HG02571 (cell line): ENCODE measurements at regions not wholly inside any gene's neighbourhood (a gene's known extent, or its start where the extent isn't known, plus 50 kb on each side); places are given as distances from the start of the nearest gene placed in this dataset.

ENCODE experiments used
- ATAC-seq: cut with Tn5 transposase; IDR thresholded peaks from one replicate; pipeline ENCODE4 v1.9.1; 2021; ENCODE audit warnings: mild to moderate bottlenecking, moderate library complexity; ENCODE audit not compliant: unreplicated experiment

GRCh38 chr6:87815449-87815848, 113.4 kb upstream of the AKIRIN2 start:
- no peak for ATAC-seq

GRCh38 chr6:87808005-87808757, 106.1 kb upstream of the AKIRIN2 start:
- no peak for ATAC-seq

GRCh38 chr6:87807475-87807874, 105.4 kb upstream of the AKIRIN2 start:
- ATAC-seq: peak; percentile 69

GRCh38 chr6:87806635-87807034, 104.6 kb upstream of the AKIRIN2 start:
- no peak for ATAC-seq

- no peak for ATAC-seq
Measured at GRCh38 chr6:87806099-87806498, 104.1 kb upstream of the AKIRIN2 start.

- ATAC-seq: no peak
Measured at GRCh38 chr6:87803791-87804190, 101.8 kb upstream of the AKIRIN2 start.

GRCh38 chr6:87799651-87800050, 97.6 kb upstream of the AKIRIN2 start:
- ATAC-seq: no peak

- ATAC-seq: no peak
Measured at GRCh38 chr6:87798393-87799278, 96.6 kb upstream of the AKIRIN2 start.

GRCh38 chr6:87794922-87795885, 93.2 kb upstream of the AKIRIN2 start:
- no peak for ATAC-seq

- no peak for ATAC-seq
Measured at GRCh38 chr6:87793315-87793714, 91.3 kb upstream of the AKIRIN2 start.

- no peak for ATAC-seq
Measured at GRCh38 chr6:87791982-87792381, 89.9 kb upstream of the AKIRIN2 start.

GRCh38 chr6:87791485-87791884, 89.5 kb upstream of the AKIRIN2 start:
- ATAC-seq: no peak

- no peak for ATAC-seq
Measured at GRCh38 chr6:87791029-87791428, 89.0 kb upstream of the AKIRIN2 start.

GRCh38 chr6:87789900-87790290, 87.9 kb upstream of the AKIRIN2 start:
- ATAC-seq: no peak

- no peak for ATAC-seq
Measured at GRCh38 chr6:87789198-87789899, 87.3 kb upstream of the AKIRIN2 start.

GRCh38 chr6:87788141-87788540, 86.1 kb upstream of the AKIRIN2 start:
- no peak for ATAC-seq

- no peak for ATAC-seq
Measured at GRCh38 chr6:87785229-87785862, 83.3 kb upstream of the AKIRIN2 start.

GRCh38 chr6:87784690-87785089, 82.7 kb upstream of the AKIRIN2 start:
- no peak for ATAC-seq

GRCh38 chr6:87784051-87784450, 82.0 kb upstream of the AKIRIN2 start:
- ATAC-seq: no peak

GRCh38 chr6:87779542-87779941, 77.5 kb upstream of the AKIRIN2 start:
- ATAC-seq: no peak
